ENCODE measurements at regions not wholly inside any gene's neighbourhood (a gene's known extent, or its start where the extent isn't known, plus 50 kb on each side); places are given as distances from the start of the nearest gene placed in this dataset.

DNA sequence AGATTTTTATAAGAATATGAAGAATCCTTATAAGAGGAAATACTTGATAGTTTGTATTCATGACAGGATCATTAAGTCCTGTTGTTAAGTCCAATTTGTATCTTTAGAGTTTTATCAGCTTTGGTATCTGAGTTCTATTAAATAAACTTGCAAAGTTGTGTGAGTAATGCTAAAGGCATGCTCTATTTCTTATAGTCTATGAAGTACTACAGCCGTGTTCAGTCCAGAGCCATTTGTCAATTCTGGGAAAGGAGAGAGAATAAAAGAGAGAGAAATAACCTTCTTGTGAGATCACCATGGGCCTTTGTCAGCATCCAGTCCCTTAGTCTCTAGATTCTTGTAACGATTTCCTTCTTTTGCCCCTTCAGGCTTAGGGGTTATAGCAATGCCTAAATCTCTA is 181.2 kb upstream of the POU3F2 start:
- CTCF ChIA-PET: no interaction called here
- Mint-ChIP-seq H3K4me3 (no peak overlapping the region), H3K27me3 (no peaks in the 10 kb centered on the region), H3K4me1 (no peaks in the 10 kb centered on the region), H3K9me3 (ENCODE audit: insufficient read depth) (no peaks in the 10 kb centered on the region), H3K27ac (no peak overlapping the region)
- Histone ChIP-seq H4K20me1 (ENCODE audit: control insufficient read depth, insufficient read depth, low read length, poor library complexity, severe bottlenecking) (no peaks in the 10 kb centered on the region), H3K79me2 (ENCODE audit: control insufficient read depth, insufficient read depth, low read length) (no peaks in the 10 kb centered on the region), H3K4me2 (replicated peaks; ENCODE audit: low read depth, low read length, poor library complexity, severe bottlenecking) (no peak overlapping the region), H3K9ac (ENCODE audit: low read length) (no peak overlapping the region), H3K36me3 (replicated peaks in 1 of 2; ENCODE audit: control extremely low read depth in 1 of 2, control insufficient read depth in 1 of 2, extremely low read depth in 1 of 2, insufficient read depth in 2 of 2, low read length in 1 of 2) (no peaks in the 10 kb centered on the region), H3K27ac (ENCODE audit: low read length in 2 of 2) (no peak overlapping the region), H3K27me3 (replicated peaks in 1 of 4; ENCODE audit: control extremely low read depth in 1 of 4, control insufficient read depth in 3 of 4, insufficient read depth in 4 of 4, low read length in 3 of 4) (no peaks in the 10 kb centered on the region), H3K4me1 (ENCODE audit: control insufficient read depth in 2 of 2, insufficient read depth in 2 of 2, low read length in 2 of 2) (no peaks in the 10 kb centered on the region), H3K9me3 (ENCODE audit: control extremely low read depth in 1 of 3, control insufficient read depth in 2 of 3, insufficient read depth in 1 of 3, low read length in 2 of 3) (no peaks in the 10 kb centered on the region), H2AFZ (ENCODE audit: insufficient read depth, low read depth, low read length, poor library complexity, severe bottlenecking) (no peak overlapping the region), H3K4me3 (ENCODE audit: control extremely low read depth in 1 of 5, extremely low read depth in 1 of 5, insufficient read depth in 1 of 5, low read depth in 2 of 5, low read length in 4 of 5) (no peak overlapping the region)
- ATAC-seq (ENCODE audit: low read depth) (no peak), DNase-seq (no peak)
- intact Hi-C loops (cut with micrococcal nuclease): no loop called here
- no peak for TF ChIP-seq EZH2 (IDR thresholded peaks at IDR 0.05; ENCODE audit: borderline replicate concordance, insufficient read depth, low read depth, low read length, poor library complexity, severe bottlenecking)
- TF ChIP-seq, protein P1, sequence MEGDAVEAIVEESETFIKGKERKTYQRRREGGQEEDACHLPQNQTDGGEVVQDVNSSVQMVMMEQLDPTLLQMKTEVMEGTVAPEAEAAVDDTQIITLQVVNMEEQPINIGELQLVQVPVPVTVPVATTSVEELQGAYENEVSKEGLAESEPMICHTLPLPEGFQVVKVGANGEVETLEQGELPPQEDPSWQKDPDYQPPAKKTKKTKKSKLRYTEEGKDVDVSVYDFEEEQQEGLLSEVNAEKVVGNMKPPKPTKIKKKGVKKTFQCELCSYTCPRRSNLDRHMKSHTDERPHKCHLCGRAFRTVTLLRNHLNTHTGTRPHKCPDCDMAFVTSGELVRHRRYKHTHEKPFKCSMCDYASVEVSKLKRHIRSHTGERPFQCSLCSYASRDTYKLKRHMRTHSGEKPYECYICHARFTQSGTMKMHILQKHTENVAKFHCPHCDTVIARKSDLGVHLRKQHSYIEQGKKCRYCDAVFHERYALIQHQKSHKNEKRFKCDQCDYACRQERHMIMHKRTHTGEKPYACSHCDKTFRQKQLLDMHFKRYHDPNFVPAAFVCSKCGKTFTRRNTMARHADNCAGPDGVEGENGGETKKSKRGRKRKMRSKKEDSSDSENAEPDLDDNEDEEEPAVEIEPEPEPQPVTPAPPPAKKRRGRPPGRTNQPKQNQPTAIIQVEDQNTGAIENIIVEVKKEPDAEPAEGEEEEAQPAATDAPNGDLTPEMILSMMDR (IDR thresholded peaks at IDR 0.05): no peak
- WGBS (ENCODE audit: insufficient coverage): no CpG with 5 or more reads among the region's 2 CpGs
- POLR2A ChIA-PET: no interaction called here

DNA sequence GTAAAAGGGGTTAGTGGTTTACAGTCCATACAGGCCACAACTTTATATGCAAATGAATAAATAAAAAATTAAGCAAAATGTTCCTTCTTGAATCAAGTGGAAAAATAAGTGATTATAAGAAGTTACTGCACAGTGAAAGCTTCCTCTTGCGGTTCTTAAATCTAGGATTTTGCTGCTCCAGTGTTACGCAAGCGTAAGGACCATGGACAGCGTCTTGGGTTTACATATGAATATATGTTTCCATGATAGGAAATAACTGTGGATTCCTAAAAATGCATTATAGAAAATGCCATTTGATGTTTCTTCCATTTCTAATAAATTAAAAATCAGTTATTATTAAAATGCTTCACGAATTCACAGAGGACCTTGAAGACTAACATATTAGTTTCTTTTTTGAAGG is 176.6 kb upstream of the POU3F2 start:
- DNase-seq: no peak
- Histone ChIP-seq H2AFZ (ENCODE audit: insufficient read depth, low read depth, low read length, poor library complexity, severe bottlenecking) (no peak overlapping the region), H3K4me2 (replicated peaks; ENCODE audit: low read depth, low read length, poor library complexity, severe bottlenecking) (no peak overlapping the region), H3K27ac (ENCODE audit: low read length in 2 of 2) (no peak overlapping the region), H3K4me3 (ENCODE audit: control extremely low read depth in 1 of 5, extremely low read depth in 1 of 5, insufficient read depth in 1 of 5, low read depth in 2 of 5, low read length in 4 of 5) (no peak overlapping the region), H3K79me2 (ENCODE audit: control insufficient read depth, insufficient read depth, low read length) (no peaks in the 10 kb centered on the region), H3K27me3 (replicated peaks in 1 of 4; ENCODE audit: control extremely low read depth in 1 of 4, control insufficient read depth in 3 of 4, insufficient read depth in 4 of 4, low read length in 3 of 4) (no peaks in the 10 kb centered on the region), H4K20me1 (ENCODE audit: control insufficient read depth, insufficient read depth, low read length, poor library complexity, severe bottlenecking) (no peaks in the 10 kb centered on the region), H3K9me3 (ENCODE audit: control extremely low read depth in 1 of 3, control insufficient read depth in 2 of 3, insufficient read depth in 1 of 3, low read length in 2 of 3) (no peaks in the 10 kb centered on the region), H3K36me3 (replicated peaks in 1 of 2; ENCODE audit: control extremely low read depth in 1 of 2, control insufficient read depth in 1 of 2, extremely low read depth in 1 of 2, insufficient read depth in 2 of 2, low read length in 1 of 2) (no peaks in the 10 kb centered on the region), H3K4me1 (ENCODE audit: control insufficient read depth in 2 of 2, insufficient read depth in 2 of 2, low read length in 2 of 2) (no peaks in the 10 kb centered on the region), H3K9ac (ENCODE audit: low read length) (no peak overlapping the region)
- WGBS (ENCODE audit: insufficient coverage): 50% methylated on average over 1 of the region's 5 CpGs
- CTCF ChIA-PET: no interaction called here
- Mint-ChIP-seq H3K27ac (no peak overlapping the region), H3K9me3 (ENCODE audit: insufficient read depth) (no peaks in the 10 kb centered on the region), H3K4me1 (no peaks in the 10 kb centered on the region), H3K27me3 (no peaks in the 10 kb centered on the region), H3K4me3 (no peak overlapping the region)
- POLR2A ChIA-PET: no interaction called here
- no peak for TF ChIP-seq EZH2 (IDR thresholded peaks at IDR 0.05; ENCODE audit: borderline replicate concordance, insufficient read depth, low read depth, low read length, poor library complexity, severe bottlenecking)
- TF ChIP-seq, protein P1 (IDR thresholded peaks at IDR 0.05): no peak
- intact Hi-C loops (cut with micrococcal nuclease): no loop called here
- no peak for ATAC-seq (ENCODE audit: low read depth)

Measured in B cell (primary cell).